HG02610 (cell line): ENCODE measurements at regions not wholly inside any gene's neighbourhood (a gene's known extent, or its start where the extent isn't known, plus 50 kb on each side); places are given as distances from the start of the nearest gene placed in this dataset.
"Not testable (repeated sequence)": the region's sequence is repeated elsewhere in the genome, so short reads cannot be mapped to it uniquely, and the experiment has no call there.

Experiments used
- ATAC-seq: cut with Tn5 transposase; IDR thresholded peaks from one replicate; pipeline ENCODE4 v1.9.1; 2021; ENCODE audit warnings: mild to moderate bottlenecking, moderate library complexity; ENCODE audit not compliant: unreplicated experiment

GRCh38 chr10:117781216-117781831 is 238.8 kb downstream of the EMX2 start:
- no peak for ATAC-seq

- no peak for ATAC-seq
Observed at GRCh38 chr10:117782276-117782675, 239.7 kb downstream of the EMX2 start.

GRCh38 chr10:117783698-117784395 is 241.3 kb downstream of the EMX2 start:
- no peak for ATAC-seq

- ATAC-seq = no peak
Observed at GRCh38 chr10:117784776-117785175, 242.2 kb downstream of the EMX2 start.

DNA sequence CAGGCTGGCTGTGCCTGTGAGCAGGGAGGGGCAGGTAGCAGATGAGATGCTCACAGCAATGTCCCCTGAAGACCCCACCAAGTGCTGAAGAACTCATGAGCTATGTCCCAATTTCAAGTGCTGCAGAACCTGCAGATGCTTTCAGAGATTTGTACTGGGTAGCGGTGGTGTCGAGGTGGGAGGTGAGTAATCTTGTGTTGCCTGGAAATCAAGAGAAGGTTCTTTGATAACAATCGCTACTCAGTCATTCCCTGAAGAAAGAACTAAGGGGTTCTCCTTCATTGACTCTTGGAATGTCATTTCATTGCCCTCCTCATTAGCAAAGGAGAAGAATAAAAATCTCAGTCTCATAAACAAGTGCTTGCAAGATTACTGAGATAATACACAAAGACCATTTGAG is 246.4 kb downstream of the EMX2 start:
- ATAC-seq = no peak

DNA sequence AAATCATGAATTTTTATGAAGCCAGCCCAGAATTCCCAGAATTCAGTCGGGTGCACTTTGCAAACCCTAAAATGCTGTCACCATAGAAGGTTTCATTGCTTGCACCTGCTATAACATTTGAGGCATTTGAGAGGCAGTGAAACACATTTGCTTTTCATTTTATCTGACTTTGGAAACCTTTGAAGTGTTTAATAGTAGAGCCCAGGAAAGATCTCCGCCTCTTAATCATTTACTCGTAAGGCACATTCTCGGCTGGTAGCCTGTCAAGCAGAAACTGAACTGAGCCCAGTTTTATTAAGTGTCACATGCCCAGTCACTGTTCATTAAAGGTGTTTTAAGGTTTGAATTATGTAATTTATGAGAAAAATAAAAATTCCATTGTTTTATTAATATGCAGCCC is 247.6 kb downstream of the EMX2 start:
- ATAC-seq = no peak

- ATAC-seq = no peak
Observed at GRCh38 chr10:117790621-117791020, 248.1 kb downstream of the EMX2 start.

- no peak for ATAC-seq
Observed at GRCh38 chr10:117792214-117792613, 249.7 kb downstream of the EMX2 start.

- ATAC-seq = no peak
Observed at GRCh38 chr10:117796130-117796745, 250.5 kb downstream of the RAB11FIP2 start.

DNA sequence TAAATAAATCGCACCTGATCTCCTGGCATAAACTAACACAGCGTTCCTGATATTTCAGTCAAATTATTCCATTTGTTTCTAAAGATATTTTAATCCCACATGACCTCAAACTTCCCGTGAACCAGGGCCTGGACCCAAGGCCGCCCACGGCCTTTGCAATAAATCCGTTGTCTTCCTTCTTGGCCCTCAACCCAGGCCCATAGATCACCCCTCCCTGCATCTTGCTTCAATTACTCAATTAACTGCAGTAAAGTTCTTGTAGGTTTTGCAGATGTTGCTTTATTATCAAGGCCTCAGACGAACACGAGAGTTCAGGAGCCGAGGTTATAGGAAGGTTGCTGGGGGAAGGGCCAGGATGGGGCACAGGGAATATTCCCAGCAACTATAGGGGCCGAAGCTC is 249.4 kb downstream of the RAB11FIP2 start:
- ATAC-seq = no peak

DNA sequence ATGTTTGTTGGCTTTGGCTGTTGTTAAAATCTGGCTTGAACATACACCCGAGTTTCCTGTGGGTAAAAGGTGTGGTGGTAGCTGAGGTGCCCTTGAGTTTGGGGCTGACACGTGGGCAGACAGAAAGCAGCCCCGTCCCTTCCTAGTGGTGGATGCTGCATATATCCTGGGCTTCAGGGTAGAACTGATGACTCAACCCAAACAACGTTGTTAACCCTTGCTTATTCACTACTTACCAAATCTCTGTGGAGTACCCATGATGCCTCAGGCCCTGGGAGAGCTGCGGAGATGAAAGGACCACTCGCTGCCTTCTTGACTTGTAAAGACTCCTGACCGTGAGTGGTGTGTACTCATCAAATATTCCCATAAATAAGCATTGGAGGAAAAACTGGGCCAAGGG is 245.1 kb downstream of the RAB11FIP2 start:
- ATAC-seq = no peak

- no peak for ATAC-seq
Observed at GRCh38 chr10:117804470-117805011, 242.2 kb downstream of the RAB11FIP2 start.

DNA sequence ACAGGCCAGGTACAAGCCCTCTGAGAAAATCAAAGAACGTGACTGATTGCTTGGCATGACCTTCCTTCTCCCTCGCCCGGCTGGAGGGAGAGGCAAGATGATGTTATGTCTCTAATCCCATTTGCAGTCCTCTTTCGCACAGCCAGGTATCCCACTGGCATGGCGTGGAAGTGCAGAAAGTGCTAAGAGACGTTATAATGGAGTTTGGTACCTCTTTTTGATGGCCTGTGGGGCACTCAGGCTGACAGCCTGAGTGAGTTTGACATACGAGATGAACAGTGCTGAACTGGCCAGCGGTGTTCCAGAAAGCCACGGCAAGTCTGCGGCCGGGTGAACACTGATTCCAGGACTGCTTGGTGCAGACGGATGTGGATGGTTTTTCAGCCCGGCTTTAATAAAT is 241.6 kb downstream of the RAB11FIP2 start:
- ATAC-seq = no peak

GRCh38 chr10:117807441-117807840 is 239.3 kb downstream of the RAB11FIP2 start:
- no peak for ATAC-seq

DNA sequence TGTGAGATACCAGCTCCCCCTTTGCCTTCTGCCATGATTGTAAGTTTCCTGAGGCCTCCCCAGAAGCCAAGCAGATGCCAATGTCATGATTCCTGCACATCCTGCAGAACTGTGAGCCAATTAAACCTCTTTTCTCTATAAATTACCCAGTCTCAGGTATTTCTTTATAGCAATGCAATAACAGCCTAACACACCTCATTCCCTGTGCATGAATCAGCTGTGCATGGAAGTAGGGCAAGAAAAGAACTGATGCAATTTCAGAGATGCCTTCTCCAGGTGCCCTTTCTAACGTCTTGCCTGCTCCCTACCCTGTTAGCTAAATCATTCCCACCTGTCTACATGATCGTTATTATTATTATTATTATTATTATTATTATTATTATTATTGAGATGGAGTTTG is 230.9 kb downstream of the RAB11FIP2 start:
- not testable (repeated sequence) for ATAC-seq

DNA sequence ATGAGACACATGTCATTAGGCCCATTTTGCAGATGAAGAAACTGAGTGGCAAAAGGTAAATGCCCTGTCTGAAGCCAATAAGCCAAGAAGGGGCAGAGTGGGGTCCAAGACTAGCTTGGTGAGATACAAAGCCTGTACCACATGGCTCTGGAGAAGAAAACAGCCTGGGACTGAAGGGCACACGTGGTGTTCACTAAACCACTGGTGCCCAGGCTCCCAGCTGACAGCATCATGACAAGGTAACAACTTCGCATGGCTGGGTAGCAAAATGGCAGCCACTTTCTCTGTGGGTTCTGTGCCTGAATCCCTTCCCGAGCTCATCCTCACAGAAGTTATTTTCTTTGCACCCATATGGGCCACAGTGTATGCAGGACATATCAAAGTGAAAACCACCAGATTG is 229.6 kb downstream of the RAB11FIP2 start:
- ATAC-seq = no peak

GRCh38 chr10:117818721-117819120 is 228.0 kb downstream of the RAB11FIP2 start:
- no peak for ATAC-seq

GRCh38 chr10:117819304-117819703 is 227.4 kb downstream of the RAB11FIP2 start:
- no peak for ATAC-seq

GRCh38 chr10:117823980-117824379 is 222.8 kb downstream of the RAB11FIP2 start:
- ATAC-seq = no peak

- no peak for ATAC-seq
Observed at GRCh38 chr10:117830205-117830604, 216.5 kb downstream of the RAB11FIP2 start.

GRCh38 chr10:117830787-117831212 is 215.9 kb downstream of the RAB11FIP2 start:
- no peak for ATAC-seq
